Mesenteric fat pad (tissue), 1 donor: ENCODE measurements at regions not wholly inside any gene's neighbourhood (a gene's known extent, or its start where the extent isn't known, plus 50 kb on each side); places are given as distances from the start of the nearest gene placed in this dataset.
"Not testable (repeated sequence)": the region's sequence is repeated elsewhere in the genome, so short reads cannot be mapped to it uniquely, and the experiment has no call there.

Experiments
- DNase-seq: peaks from one replicate; pipeline ENCODE4 v3.0.0-alpha.2; 2020; ENCODE audit warnings: low spot score
- donor health status: DM: yes; HTN: yes; CAD: no.

DNA sequence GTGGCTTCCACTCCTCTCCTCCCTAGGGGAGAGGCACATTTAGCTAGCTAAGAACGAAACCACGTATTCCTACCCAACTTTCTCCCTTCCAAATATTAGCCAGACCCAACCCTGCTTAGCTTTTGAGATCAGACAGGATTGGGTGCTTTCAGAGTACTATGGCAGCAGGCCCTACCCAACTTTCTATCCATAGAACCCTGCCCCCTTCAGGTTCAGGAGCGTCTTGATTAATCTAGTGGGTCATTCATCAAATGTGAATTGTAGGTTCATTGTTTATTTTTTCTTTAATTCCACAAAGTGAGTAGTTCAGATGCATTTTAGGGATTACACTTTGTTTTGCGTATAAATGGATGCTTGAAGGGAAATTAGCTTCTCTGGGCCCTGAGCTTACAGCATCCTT, 188.3 kb downstream of the MIB1 start:
- no peak for DNase-seq

DNA sequence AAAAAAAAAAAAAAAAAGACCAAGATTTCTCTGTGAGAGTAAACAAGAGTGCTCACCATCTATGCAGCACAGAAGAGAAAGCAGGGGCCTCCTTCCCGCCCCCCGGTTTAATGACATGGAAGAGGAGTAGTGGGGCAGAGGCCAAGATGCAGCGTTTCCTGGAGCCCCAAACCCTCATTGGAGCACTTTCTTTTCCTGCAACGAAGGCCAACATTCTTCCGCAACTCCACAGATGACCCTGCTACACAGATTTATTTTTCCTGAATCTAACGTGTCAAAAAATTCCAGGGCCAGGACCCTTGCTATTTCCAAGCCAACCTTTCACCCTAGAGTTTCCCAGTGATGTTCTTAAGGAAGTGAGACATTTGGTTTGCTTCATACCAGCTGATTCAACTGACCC, 189.6 kb downstream of the MIB1 start:
- DNase-seq = no peak

- DNase-seq = no peak
Measured at GRCh38 chr18:21933931-21934765, 193.6 kb downstream of the MIB1 start.

GRCh38 chr18:21934766-21935015, 194.1 kb downstream of the MIB1 start:
- DNase-seq = no peak

DNA sequence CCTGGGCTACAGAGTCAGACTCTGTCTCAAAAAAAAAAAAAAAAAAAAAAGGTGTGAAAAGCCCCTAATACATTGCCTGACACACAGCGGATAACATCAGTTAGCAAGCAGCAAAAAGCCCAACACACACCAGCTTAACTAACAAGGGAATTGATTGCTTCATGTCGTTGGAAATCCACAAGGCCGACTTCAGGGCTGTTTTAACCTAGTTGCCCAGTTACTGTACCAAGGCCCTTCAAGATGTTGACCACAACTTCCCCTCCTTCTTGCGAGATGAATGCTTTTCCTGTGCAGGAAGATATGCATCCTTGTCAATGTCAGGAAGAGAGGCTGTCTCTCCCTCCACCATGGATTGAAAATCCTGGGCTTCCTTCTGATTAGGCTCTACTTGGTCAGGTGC, 202.9 kb downstream of the MIB1 start:
- DNase-seq = no peak

DNA sequence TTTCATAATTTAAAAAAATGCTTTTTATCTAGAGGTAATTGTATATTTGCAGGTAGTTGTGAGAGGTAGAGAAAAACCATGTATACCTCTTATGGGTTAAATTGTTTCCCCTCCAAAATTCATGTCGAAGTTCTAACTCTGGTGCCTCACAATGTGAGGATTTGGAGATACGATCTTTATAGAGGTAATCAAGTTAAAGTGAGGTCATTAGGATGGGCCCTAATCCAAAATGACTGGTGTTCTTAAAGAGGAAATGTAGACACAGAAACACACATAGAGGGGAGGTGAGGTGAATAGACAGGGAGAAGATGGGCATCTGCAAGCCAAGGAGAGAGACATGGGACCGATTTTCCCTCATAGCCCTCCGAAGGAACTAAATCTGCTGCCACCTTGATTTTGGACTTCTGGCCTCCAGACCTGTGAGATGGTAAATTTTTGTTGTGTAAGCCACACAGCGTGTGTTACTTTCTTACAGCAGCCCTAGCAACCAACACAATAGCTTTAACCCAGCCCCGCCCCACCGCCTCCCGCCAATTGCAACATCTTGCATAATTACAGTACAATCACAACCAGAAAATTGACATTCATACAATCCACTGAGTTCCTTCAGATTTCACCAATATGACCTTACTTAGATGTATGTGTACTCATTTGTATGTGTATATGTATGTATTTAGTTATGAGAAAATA, 208.9 kb downstream of the MIB1 start:
- DNase-seq = no peak

GRCh38 chr18:21955757-21956652, 213.4 kb upstream of the GATA6 start:
- no peak for DNase-seq

DNA sequence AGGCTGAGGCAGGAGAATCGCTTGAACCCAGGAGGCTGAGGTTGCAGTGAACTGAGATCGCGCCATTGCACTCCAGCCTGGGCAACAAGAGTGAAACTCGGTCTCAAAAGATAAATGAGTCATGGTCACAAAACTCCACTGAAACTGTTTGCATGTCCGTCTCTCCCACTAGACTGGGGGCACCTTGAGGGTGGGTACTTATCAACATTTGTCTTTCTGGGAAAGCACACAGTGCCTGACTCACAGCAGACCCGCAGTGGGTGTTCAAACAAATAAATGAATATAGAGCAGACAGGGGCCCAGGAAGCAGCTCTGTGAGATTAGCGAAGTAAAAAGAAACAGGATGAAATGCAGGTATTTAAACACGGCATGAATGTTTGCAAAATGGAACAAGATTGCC, 211.1 kb upstream of the GATA6 start:
- DNase-seq = no peak

DNA sequence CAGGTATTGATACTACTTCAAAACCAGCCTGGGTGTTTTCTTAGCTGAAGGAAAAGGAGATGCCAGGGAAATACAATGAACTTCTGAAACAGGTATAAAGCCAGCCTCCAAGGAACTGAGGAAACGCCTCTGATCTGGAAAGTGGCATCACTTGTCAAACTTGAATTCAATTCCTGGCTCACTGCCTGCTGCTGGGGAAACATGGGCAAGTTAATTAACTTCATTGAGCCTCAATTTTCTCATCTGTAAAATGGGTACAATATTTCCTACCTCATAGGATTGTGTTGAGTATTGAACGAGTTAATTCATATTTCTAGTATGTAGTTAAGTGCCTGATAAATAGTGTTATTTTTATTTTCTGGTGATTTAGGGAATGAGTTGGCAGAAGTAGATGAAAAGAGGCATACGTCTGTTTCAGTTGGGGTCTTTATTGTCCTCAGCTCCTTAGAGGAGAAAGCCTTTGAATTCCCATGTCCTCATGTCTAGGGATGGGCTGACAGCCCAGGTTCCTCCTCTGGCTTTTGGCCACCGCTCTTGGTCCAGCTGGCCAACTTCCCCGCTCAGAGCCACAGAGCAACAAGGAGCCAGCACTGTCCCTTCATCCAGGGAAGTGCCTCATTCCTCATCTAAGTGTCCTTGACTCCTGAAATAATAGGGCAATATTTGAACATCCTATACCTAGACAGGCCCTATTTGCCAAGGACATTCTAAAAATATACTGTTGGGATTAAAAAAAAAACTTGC, 210.5 kb upstream of the GATA6 start:
- DNase-seq = no peak

- no peak for DNase-seq
Measured at GRCh38 chr18:21960189-21960588, 209.2 kb upstream of the GATA6 start.

DNA sequence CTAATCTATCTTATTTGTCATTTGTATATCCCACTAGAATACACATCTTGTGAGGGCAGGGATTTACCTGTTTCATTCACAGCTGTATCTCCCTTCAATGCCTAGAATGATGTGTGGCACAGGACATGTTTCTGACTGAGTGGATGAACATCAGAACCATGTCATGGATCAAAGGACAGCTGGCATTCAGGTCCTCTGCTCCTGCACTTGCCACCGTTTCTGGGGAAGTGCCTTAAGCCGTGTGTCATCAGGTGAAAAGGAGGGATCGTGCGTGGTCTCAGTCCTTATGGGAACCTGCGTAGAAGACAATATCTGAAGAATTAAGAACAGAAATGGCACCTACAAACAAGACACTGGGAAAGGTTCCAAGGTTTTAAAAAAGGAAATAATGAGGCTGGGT, 206.1 kb upstream of the GATA6 start:
- no peak for DNase-seq

- DNase-seq = no peak
Measured at GRCh38 chr18:21968338-21968737, 201.1 kb upstream of the GATA6 start.

GRCh38 chr18:21972281-21972680, 197.1 kb upstream of the GATA6 start:
- no peak for DNase-seq

DNA sequence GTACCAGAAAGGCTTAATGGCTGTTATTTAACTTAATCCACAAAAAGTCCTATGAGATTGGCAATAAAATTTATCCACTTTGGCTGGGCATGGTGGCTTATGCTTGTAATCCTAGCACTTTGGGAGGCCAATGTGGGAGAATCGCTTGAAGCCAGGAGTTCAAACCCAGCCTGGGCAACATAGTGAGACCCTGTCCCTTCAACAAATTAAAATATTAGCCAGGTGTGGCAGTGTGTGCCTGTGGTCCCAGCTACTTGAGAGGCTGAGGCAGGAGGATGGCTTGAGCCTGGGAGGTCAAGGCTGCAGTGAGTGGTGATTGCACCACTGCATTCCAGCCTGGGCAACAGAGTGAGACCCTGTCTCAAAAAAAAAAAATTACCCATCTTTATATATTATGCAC, 193.4 kb upstream of the GATA6 start:
- DNase-seq = not testable (repeated sequence)

DNA sequence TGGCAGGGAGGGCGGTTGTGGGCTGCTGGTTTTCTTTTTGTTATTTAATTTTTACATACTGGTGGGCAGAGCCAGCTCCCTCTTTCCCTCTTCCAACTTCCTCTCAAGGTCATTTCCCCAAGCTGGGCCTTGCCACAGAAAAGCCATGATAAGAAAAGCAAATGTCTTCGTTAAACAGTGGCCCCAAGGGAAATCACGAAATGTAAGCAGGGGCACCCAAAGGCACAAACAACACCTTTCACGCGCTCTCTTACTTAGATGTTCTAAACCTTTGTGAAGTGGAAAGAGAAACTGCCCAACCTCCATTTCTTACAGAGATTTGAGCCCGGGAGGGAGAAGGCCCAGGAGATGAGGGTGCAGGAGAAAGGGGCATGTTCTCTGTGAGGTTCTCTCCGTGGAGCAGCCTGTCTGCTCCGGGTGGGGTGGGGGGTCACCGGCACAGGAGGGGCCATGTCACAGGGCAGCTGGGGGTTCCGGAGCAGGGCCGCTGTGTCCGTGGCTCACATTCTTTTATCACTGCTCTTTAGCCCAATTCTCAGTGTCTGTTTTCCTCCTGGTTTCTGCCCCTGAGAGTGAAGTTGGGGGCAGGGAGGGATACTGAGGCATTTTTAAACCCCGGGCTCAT, 190.7 kb upstream of the GATA6 start:
- DNase-seq = peak; percentile 79

- no peak for DNase-seq
Measured at GRCh38 chr18:21979171-21979560, 190.2 kb upstream of the GATA6 start.

- peak; percentile 1 for DNase-seq
Measured at GRCh38 chr18:21979759-21980158, 189.6 kb upstream of the GATA6 start.

DNA sequence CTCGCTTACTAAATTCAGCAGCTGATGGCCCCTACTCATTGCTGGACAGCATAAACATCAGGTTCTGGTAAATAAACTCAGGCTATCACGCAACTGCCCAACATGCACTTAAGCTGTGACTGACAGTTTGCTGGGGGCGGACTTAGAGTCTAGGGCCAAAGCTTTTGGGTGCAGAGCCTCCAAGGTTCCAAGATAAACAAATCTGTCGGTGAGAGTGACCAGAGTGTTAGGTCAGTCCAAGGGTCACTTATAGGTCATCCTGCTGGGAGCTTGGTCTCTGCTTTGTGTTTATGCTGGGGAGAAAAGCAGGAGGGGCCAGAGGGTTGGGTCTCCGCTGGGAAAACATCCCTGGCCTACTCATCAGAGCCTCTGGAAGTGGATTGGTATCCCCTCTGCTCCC, 188.6 kb upstream of the GATA6 start:
- DNase-seq = peak; percentile 16

GRCh38 chr18:21981489-21981888, 187.9 kb upstream of the GATA6 start:
- DNase-seq = peak; percentile 53

DNA sequence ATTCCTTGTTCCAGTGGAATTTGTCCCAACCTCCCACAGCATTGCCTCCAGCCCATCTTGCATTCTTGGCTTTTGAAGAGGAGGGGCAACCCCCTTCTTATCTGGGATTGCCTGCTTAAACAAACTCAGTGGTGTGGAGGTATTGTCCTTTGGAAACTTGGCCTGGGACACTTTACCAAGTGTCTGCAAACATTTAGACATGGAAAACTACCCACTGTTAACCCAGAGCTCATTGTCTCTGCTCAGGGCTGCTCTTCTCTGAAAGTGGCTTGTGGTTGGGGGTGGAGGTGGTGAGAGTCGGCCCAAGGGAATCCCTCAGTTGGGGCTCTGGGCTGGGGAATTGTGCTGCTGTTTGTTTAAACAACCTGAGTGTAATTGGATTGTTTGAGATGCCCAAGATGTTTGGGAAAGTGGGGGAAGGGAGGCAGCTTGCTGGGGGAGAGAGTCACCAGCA, 178.3 kb upstream of the GATA6 start:
- no peak for DNase-seq

DNA sequence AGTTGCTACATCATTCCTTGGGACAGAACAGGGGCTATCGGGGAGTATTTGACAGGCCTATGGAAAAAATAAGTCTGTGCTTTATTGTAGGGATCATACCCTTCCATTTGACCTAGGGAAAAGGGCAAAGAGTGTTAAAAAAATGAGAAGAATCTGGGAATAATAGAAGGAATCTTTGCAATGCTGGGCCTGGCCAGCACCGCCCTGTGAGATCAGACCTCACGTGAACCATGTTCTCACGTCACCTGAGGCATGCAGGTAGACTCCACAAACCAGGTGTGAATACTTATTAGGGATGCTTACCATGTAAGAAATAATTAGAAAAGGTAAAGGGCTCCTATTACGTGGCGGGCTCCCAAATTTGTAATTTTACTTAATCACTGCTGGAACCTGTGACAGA, 177.5 kb upstream of the GATA6 start:
- no peak for DNase-seq
